Lower leg skin (tissue), 4 donors: ENCODE measurements at regions not wholly inside any gene's neighbourhood (a gene's known extent, or its start where the extent isn't known, plus 50 kb on each side); places are given as distances from the start of the nearest gene placed in this dataset.
A peak's percentile ranks its signal among the peaks of the same experiment; 100 is the strongest.

Experiments
- DNase-seq, 2 donors: peaks; one replicate each; pipeline ENCODE4 v3.0.0-alpha.2; 2019; ENCODE audit warnings: low spot score in 2 of 2
- H3K4me3 ChIP-seq: fragments of 200-600 bp; sonication (generic); 2 replicates; pipeline ENCODE4 v1.5.1; 2017; ENCODE audit warnings: mild to moderate bottlenecking, low read depth; ENCODE audit not compliant: poor library complexity, severe bottlenecking
- CTCF ChIP-seq, 3 donors: fragments of 450-650 bp; IDR thresholded peaks; one replicate each; pipeline ENCODE4 v1.5.1; 2016; ENCODE audit warnings: antibody characterized with exemption in 3 of 3, mild to moderate bottlenecking in 3 of 3, moderate library complexity in 2 of 3
- POLR2A ChIP-seq, 2 donors: fragments of 450-650 bp; IDR thresholded peaks; one replicate each; pipeline ENCODE4 v1.6.1; 2016 to 2017; ENCODE audit warnings: antibody characterized with exemption in 2 of 2, mild to moderate bottlenecking in 1 of 2, moderate library complexity in 1 of 2
- WGBS, 2 donors: methylation state at CpG; one replicate each; pipeline ENCODE4 v1.1.5; 2018; 5-methylcytosine and 5-hydroxymethylcytosine counted together
- intact Hi-C: fragments of 100-400 bp; cut with DNase I; formaldehyde crosslinking; loops from one replicate; pipeline ENCODE4 v1.15.0; 2023; ENCODE audit warnings: low total_unique reads

- intact Hi-C loops: no loop called here
- DNase-seq: no peak
- H3K4me3 ChIP-seq: no peak overlapping the region
- no peak for TF ChIP-seq CTCF (IDR thresholded peaks at IDR 0.05)
- TF ChIP-seq POLR2A (IDR thresholded peaks at IDR 0.05): no peak
- 84 to 90% methylated on average over 19 of the region's 19 CpGs for WGBS, 2 donors
Measured at GRCh38 chr16:9152649-9153501, 61.4 kb downstream of the HAPSTR1 start.

- WGBS, 2 donors: 74 to 94% methylated on average over 4 of the region's 4 CpGs
Measured at GRCh38 chr16:9153502-9153864, 62.0 kb downstream of the HAPSTR1 start.

GRCh38 chr16:9154567-9155410 is 63.3 kb downstream of the HAPSTR1 start:
- no peak for DNase-seq
- intact Hi-C loops: no loop called here
- TF ChIP-seq CTCF (IDR thresholded peaks at IDR 0.05) (no peak), POLR2A (IDR thresholded peaks at IDR 0.05) (no peak)
- 43 to 44% methylated on average over 30 of the region's 30 CpGs for WGBS, 2 donors
- H3K4me3 ChIP-seq: no peak overlapping the region

More at GRCh38 chr16:9153502-9153864, 62.0 kb downstream of the HAPSTR1 start:
- DNase-seq: no peak
- TF ChIP-seq CTCF (IDR thresholded peaks at IDR 0.05): no peak
- TF ChIP-seq POLR2A (IDR thresholded peaks at IDR 0.05): no peak
- intact Hi-C loops: no loop called here
- no peak overlapping the region for H3K4me3 ChIP-seq

- intact Hi-C loops: no loop called here
- no peak overlapping the region for H3K4me3 ChIP-seq
- DNase-seq: no peak
- TF ChIP-seq CTCF (IDR thresholded peaks at IDR 0.05): no peak
- TF ChIP-seq POLR2A (IDR thresholded peaks at IDR 0.05): no peak
- 77 to 83% methylated on average over 5 of the region's 5 CpGs for WGBS, 2 donors
Measured at GRCh38 chr16:9155871-9156270, 64.4 kb downstream of the HAPSTR1 start.

GRCh38 chr16:9159839-9160550 is 68.6 kb downstream of the HAPSTR1 start:
- peak in 1 of 2 donors; percentile 37 for DNase-seq
- no peak overlapping the region for H3K4me3 ChIP-seq
- TF ChIP-seq POLR2A (IDR thresholded peaks at IDR 0.05) (no peak), CTCF (IDR thresholded peaks at IDR 0.05) (peak in 1 of 3 donors; percentile 24)
- intact Hi-C loops: no loop called here
- WGBS, 2 donors: 12 to 16% methylated on average over 15 of the region's 15 CpGs
